D721Med (cell line): ENCODE measurements at regions not wholly inside any gene's neighbourhood (a gene's known extent, or its start where the extent isn't known, plus 50 kb on each side); places are given as distances from the start of the nearest gene placed in this dataset.
"Not testable (repeated sequence)": the region's sequence is repeated elsewhere in the genome, so short reads cannot be mapped to it uniquely, and the experiment has no call there.

Experiments
- DNase-seq: peaks from one replicate; pipeline ENCODE4 v3.0.0; 2011; ENCODE audit warnings: low spot score; ENCODE audit not compliant: insufficient read length
- FAIRE-seq: peaks from 2 replicates; lab custom pipeline; 2011; peaks lifted over from hg19 to GRCh38; lab: Jason Lieb, UNC
- TF ChIP-seq, protein P1 (sequence below): IDR thresholded peaks from 2 replicates; pipeline ENCODE4 v1.5.1; 2012; ENCODE audit warnings: mild to moderate bottlenecking, control low read depth; ENCODE audit not compliant: insufficient read depth; ENCODE audit errors: missing control alignments

DNA sequence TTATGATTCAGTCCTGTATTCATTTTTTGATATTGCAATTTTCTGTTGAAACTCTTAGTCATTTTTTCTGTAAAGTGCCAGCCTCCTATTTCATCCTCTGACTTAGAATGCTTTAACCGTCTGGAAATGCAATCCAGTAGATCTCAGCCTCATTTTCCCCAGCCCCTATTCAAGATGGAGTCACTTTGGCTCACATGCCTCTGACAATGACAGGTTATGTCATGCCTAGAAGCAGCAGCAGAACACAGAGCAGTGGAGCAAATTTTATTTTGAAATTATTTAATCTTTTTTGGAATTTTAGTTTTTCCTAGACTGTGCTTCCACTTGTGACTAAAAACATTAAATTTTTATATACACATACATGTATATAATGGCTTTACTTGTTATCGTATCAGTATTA lies 1053.2 kb downstream of the TAF11L14 start:
- DNase-seq (no peak), FAIRE-seq (no peak)
- TF ChIP-seq, protein P1, sequence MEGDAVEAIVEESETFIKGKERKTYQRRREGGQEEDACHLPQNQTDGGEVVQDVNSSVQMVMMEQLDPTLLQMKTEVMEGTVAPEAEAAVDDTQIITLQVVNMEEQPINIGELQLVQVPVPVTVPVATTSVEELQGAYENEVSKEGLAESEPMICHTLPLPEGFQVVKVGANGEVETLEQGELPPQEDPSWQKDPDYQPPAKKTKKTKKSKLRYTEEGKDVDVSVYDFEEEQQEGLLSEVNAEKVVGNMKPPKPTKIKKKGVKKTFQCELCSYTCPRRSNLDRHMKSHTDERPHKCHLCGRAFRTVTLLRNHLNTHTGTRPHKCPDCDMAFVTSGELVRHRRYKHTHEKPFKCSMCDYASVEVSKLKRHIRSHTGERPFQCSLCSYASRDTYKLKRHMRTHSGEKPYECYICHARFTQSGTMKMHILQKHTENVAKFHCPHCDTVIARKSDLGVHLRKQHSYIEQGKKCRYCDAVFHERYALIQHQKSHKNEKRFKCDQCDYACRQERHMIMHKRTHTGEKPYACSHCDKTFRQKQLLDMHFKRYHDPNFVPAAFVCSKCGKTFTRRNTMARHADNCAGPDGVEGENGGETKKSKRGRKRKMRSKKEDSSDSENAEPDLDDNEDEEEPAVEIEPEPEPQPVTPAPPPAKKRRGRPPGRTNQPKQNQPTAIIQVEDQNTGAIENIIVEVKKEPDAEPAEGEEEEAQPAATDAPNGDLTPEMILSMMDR: no peak

GRCh38 chr5:18699681-18700080 lies 1065.4 kb downstream of the TAF11L14 start:
- FAIRE-seq (no peak), DNase-seq (no peak)
- TF ChIP-seq, protein P1: no peak

DNA sequence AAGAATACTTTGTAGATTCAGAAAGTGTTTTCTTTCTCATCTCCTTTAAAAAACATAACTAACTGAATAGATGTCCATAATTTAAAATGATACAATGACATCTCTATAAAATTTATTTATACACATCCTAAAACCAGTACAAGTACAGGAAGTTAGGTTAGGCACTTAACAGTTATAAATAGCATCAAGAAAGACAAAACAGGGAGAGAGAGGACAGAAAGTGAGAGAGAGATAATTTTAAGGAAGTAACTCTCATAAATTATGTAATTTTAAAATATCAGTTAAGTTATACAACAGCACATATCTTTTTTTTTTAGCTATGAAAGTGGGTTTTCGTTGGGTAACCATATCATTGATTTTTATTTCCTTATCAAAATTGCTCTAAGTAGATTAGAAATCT lies 1068.6 kb downstream of the TAF11L14 start:
- FAIRE-seq: no peak
- TF ChIP-seq, protein P1: no peak
- no peak for DNase-seq

DNA sequence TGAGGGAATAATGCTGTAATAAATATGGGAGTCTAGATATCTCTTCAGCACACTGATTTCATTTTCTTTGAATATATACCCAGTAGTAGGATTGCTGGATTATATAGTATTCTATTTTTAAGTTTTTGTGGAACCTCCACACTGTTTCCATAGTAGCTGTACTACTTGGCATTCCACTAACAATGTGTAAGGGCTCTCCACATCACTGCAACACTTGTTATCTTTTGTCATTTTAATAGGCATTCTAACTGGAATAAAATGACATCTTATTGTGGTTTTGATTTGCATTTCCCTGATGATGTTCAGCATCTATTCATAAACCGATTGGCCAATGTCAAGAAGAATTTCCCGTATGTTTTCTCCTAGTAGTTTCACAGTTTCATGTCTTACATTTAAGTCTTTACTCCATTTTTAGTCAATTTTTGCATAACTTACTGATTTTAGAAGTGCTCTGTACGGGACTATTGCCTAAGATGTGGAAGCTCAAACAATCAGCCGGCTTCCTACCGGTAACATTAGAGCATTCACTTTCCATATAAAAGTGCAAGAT lies 1078.8 kb downstream of the TAF11L14 start:
- DNase-seq: no peak
- TF ChIP-seq, protein P1: no peak
- peak; percentile 48 for FAIRE-seq

DNA sequence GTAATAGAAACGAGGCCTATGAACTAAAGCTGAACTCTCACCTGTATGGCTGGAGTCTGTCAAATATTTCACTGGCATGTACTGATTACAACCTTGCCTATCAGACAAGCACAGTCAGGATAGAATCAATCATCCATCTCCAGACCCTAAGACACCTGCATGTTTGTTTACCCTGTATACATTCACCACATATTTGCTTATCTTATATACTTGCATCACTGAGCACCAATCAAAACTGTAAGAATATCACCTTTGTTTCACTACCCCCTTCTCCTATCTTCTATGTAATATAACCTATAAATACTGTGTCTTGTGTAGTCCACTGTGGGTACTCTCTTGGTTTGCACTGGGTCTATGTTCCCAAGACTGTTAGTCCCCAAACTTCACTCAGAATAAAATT lies 1085.7 kb downstream of the TAF11L14 start:
- no peak for FAIRE-seq
- TF ChIP-seq, protein P1: no peak
- DNase-seq: no peak

DNA sequence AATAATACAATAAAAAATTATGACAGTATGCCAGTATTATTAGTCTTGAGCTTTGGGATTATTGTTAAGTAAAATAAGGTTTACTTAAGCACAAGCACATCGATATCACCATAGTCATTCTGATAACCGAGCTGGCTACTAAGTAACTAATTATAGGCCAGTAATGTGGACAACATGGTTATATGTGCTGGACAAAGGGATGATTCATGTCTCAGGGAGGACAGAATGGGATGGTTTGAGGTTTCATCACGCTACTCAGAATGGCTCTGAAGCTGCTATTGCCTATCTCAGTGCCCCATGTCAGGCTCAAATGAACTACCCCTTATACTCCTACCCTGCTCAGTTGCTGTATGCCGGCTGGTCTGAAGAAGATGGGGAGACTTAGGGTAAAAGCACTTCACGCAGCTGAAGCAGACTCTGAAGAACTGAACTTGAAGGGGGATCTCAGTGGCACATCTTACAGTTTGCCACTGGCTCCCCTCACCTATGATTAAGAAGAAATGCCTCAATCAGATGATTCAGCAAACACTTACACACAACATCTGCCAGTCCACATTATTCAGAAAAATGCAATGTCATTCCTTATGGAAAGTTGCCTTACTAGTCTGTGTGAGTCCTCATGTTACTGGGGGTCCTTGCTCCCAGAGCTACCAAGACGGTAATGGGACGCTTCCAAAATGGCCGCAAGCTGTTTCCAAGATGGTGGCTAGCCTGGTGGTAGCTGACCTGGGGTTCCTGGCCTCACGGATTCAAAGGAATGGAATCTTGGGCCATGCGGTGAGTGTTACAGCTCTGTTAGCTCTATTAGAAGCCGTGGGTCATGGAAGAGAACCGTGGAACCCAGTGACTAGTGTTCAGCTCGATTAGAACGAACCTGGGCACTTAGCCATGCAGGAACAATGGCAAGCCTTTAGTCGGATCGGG lies 1098.6 kb downstream of the TAF11L14 start:
- TF ChIP-seq, protein P1: no peak
- FAIRE-seq: no peak
- no peak for DNase-seq

- TF ChIP-seq, protein P1: no peak
- peak; percentile 48 for FAIRE-seq
- DNase-seq: no peak
Measured at GRCh38 chr5:18736051-18736398, 1101.8 kb downstream of the TAF11L14 start.

GRCh38 chr5:18736736-18737135 lies 1102.5 kb downstream of the TAF11L14 start:
- not testable (repeated sequence) for DNase-seq, FAIRE-seq
